ENCODE measurements at regions not wholly inside any gene's neighbourhood (a gene's known extent, or its start where the extent isn't known, plus 50 kb on each side); places are given as distances from the start of the nearest gene placed in this dataset.

DNA sequence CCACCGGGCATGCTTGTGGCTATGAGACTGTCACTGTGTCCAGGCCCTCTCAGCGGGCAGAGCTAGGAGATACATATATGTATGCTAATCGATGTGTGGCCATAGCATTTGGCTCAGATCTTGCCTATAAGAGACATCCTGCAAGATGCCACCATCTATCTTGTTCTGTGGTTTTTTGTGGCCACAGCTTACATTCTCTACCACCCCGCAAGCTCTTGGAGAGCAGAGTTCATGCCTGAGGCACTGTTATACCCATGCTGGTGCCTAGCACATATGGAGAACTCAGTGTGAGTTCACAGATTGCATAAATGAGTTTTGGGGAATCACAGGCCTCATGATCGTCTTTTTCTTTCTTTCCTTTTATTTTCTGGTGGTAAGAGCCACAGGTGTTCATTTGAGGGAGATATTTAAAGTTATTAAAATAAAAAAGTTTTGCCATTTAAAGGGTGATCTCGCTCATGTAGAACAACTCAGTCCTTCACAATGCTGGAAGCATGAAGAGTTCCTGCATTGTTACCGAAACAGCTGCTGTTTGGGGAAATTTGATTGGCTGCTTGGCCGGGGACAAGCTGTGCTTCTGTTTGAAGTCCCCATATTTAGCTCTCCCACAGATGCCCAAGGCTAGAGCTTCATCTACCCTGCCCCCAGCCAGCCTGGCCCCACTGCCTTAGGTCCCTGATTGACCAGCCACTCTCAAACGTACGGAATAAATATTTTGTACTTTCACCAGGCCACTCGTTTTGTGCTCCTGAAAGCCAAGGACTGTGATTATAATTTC, 169.2 kb upstream of the MAP1B start:
- TF ChIP-seq, protein P1, sequence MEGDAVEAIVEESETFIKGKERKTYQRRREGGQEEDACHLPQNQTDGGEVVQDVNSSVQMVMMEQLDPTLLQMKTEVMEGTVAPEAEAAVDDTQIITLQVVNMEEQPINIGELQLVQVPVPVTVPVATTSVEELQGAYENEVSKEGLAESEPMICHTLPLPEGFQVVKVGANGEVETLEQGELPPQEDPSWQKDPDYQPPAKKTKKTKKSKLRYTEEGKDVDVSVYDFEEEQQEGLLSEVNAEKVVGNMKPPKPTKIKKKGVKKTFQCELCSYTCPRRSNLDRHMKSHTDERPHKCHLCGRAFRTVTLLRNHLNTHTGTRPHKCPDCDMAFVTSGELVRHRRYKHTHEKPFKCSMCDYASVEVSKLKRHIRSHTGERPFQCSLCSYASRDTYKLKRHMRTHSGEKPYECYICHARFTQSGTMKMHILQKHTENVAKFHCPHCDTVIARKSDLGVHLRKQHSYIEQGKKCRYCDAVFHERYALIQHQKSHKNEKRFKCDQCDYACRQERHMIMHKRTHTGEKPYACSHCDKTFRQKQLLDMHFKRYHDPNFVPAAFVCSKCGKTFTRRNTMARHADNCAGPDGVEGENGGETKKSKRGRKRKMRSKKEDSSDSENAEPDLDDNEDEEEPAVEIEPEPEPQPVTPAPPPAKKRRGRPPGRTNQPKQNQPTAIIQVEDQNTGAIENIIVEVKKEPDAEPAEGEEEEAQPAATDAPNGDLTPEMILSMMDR (IDR thresholded peaks at IDR 0.05) = no peak
- TF ChIP-seq POLR2A (IDR thresholded peaks at IDR 0.05) = no peak
